IMR-90 (cell line): ENCODE measurements at regions not wholly inside any gene's neighbourhood (a gene's known extent, or its start where the extent isn't known, plus 50 kb on each side); places are given as distances from the start of the nearest gene placed in this dataset.

Experiments
- ATAC-seq: fragments of 200-7000 bp; cut with Tn5 transposase; 2 replicates; pipeline ENCODE4 v1.9.1; 2020; ENCODE audit warnings: low read depth, mild to moderate bottlenecking, moderate library complexity
- BruUV-seq: library from RNA; stranded (reverse); fragments of 400-500 nt; replicated peaks from 2 replicates; lab custom pipeline; 2021; lab: Mats Ljungman, UMichigan
- CTCF ChIA-PET: fragments of 300-600 bp; formaldehyde crosslinking; extraction: SDS; loops from one replicate; lab custom pipeline; 2021; ENCODE audit warnings: antibody characterized with exemption; lab: Yijun Ruan, JAX
- POLR2A ChIA-PET: fragments of 300-600 bp; sonication (Branson Sonifier 250); formaldehyde crosslinking; loops from one replicate; lab custom pipeline; 2022; ENCODE audit warnings: antibody characterized with exemption; ENCODE audit not compliant: unreplicated experiment; lab: Charles Lee
- DNase-seq: peaks from one replicate; pipeline ENCODE4 v3.0.0; 2013
- H2AFZ ChIP-seq: replicated peaks from 2 replicates; pipeline ENCODE3; 2013; ENCODE audit warnings: low read length, mild to moderate bottlenecking; ENCODE audit not compliant: poor library complexity
- H2AK5ac ChIP-seq: 2 replicates; pipeline ENCODE4 v1.6.1; 2013; ENCODE audit warnings: low read depth, low read length, inconsistent platforms
- H2AK9ac ChIP-seq: replicated peaks from 2 replicates; pipeline ENCODE3; 2013; ENCODE audit warnings: mild to moderate bottlenecking, low read depth, low read length, moderate library complexity; ENCODE audit not compliant: poor library complexity
- H2BK120ac ChIP-seq: 2 replicates; pipeline ENCODE4 v1.6.1; 2013; ENCODE audit warnings: low read depth, low read length, inconsistent platforms
- H2BK15ac ChIP-seq: 3 replicates; pipeline ENCODE4 v1.6.1; 2013; ENCODE audit warnings: low read depth, low read length, inconsistent platforms
- H2BK20ac ChIP-seq: 2 replicates; pipeline ENCODE4 v1.6.1; 2013; ENCODE audit warnings: low read depth, mild to moderate bottlenecking, inconsistent platforms, low read length, moderate library complexity
- H2BK5ac ChIP-seq: 2 replicates; pipeline ENCODE4 v1.6.1; 2013; ENCODE audit warnings: mild to moderate bottlenecking, low read depth, low read length, inconsistent platforms; ENCODE audit not compliant: poor library complexity, severe bottlenecking
- H3K14ac ChIP-seq: replicated peaks from 2 replicates; pipeline ENCODE4 v1.6.1; 2013; ENCODE audit warnings: low read depth, low read length, inconsistent platforms
- H3K18ac ChIP-seq: 2 replicates; pipeline ENCODE4 v1.6.1; 2013; ENCODE audit warnings: low read depth, low read length, control low read depth
- H3K23ac ChIP-seq: 2 replicates; pipeline ENCODE4 v1.6.1; 2013; ENCODE audit warnings: low read depth, low read length, inconsistent platforms
- H3K27ac ChIP-seq: 2 replicates; pipeline ENCODE4 v1.5.1; 2013; ENCODE audit warnings: mild to moderate bottlenecking, control low read depth, low read length; ENCODE audit not compliant: insufficient read depth
- H3K27me3 ChIP-seq: 2 replicates; pipeline ENCODE4 v1.6.1; 2013; ENCODE audit warnings: low read length; ENCODE audit not compliant: control insufficient read depth, insufficient read depth
- H3K36me3 ChIP-seq: 2 replicates; pipeline ENCODE4 v1.6.1; 2013; ENCODE audit warnings: low read length, mixed read lengths; ENCODE audit not compliant: control insufficient read depth, insufficient read depth
- H3K4ac ChIP-seq: 2 replicates; pipeline ENCODE4 v1.6.1; 2013; ENCODE audit warnings: low read depth, low read length, inconsistent platforms
- H3K4me1 ChIP-seq: 2 replicates; pipeline ENCODE4 v1.6.1; 2013; ENCODE audit warnings: low read length, mixed read lengths; ENCODE audit not compliant: control insufficient read depth, insufficient read depth
- H3K4me2 ChIP-seq: 2 replicates; pipeline ENCODE4 v1.6.1; 2013; ENCODE audit warnings: low read depth, mild to moderate bottlenecking, control low read depth, low read length, moderate library complexity
- H3K4me3 ChIP-seq: 2 replicates; pipeline ENCODE4 v1.5.1; 2013; ENCODE audit warnings: low read depth, mild to moderate bottlenecking, control low read depth, low read length, moderate library complexity; ENCODE audit not compliant: insufficient read depth
- H3K56ac ChIP-seq: 2 replicates; pipeline ENCODE4 v1.6.1; 2013; ENCODE audit warnings: low read length, inconsistent platforms; ENCODE audit not compliant: insufficient read depth; ENCODE audit errors: extremely low read depth
- H3K79me1 ChIP-seq, 2 experiments: 2 replicates each; pipeline ENCODE4 v1.6.1; 2013; ENCODE audit warnings: low read length in 2 of 2, inconsistent platforms in 1 of 2, low read depth in 1 of 2
- H3K9ac ChIP-seq: 2 replicates; pipeline ENCODE4 v1.6.1; 2013; ENCODE audit warnings: low read depth, low read length, control low read depth
- H3K9me1 ChIP-seq: 2 replicates; pipeline ENCODE4 v1.6.1; 2013; ENCODE audit warnings: low read length, inconsistent platforms; ENCODE audit not compliant: insufficient read depth
- H3K9me3 ChIP-seq: 2 replicates; pipeline ENCODE4 v1.6.1; 2013; ENCODE audit warnings: low read length; ENCODE audit not compliant: control insufficient read depth, insufficient read depth
- H4K20me1 ChIP-seq: 2 replicates; pipeline ENCODE4 v1.6.1; 2013; ENCODE audit warnings: low read length, inconsistent platforms; ENCODE audit not compliant: insufficient read depth
- H4K5ac ChIP-seq: 2 replicates; pipeline ENCODE4 v1.6.1; 2013; ENCODE audit warnings: mild to moderate bottlenecking, low read depth, low read length, control low read depth
- H4K8ac ChIP-seq, 2 experiments: 2 replicates each; pipeline ENCODE4 v1.6.1; 2013; ENCODE audit warnings: low read depth in 2 of 2, low read length in 2 of 2, control low read depth in 1 of 2, inconsistent platforms in 1 of 2
- H4K91ac ChIP-seq: 2 replicates; pipeline ENCODE4 v1.6.1; 2013; ENCODE audit warnings: low read depth, low read length, inconsistent platforms; ENCODE audit not compliant: insufficient read depth
- BHLHE40 ChIP-seq: fragments of 150-350 bp; IDR thresholded peaks from 2 replicates; pipeline ENCODE4 v1.6.1; 2016; ENCODE audit warnings: mild to moderate bottlenecking, low read depth, low read length
- WGBS, 2 experiments: methylation state at CpG; one replicate each; pipeline versions ENCODE4 v1.1.5 to v1.1.7; 2013; ENCODE audit warnings: missing lambda C conversion rate in 2 of 2; ENCODE audit not compliant: insufficient read length in 1 of 2; ENCODE audit errors: extremely low coverage in 2 of 2; 5-methylcytosine and 5-hydroxymethylcytosine counted together
- dilution Hi-C: fragments of 300-500 bp; cut with HindIII; formaldehyde crosslinking; loops from one replicate; pipeline ENCODE4 v1.14.3; 2018; ENCODE audit warnings: low sequenced_read_pairs; ENCODE audit not compliant: unreplicated experiment
- in situ Hi-C: fragments of 300-500 bp; cut with MboI; formaldehyde crosslinking; loops from 3 replicates; pipeline ENCODE4 v1.14.3; 2019; ENCODE audit warnings: low sequenced_read_pairs, inconsistent platforms, mixed read lengths
- intact Hi-C: fragments of 100-400 bp; cut with micrococcal nuclease; formaldehyde crosslinking; loops from 2 replicates; pipeline ENCODE4 v1.10.0; 2022

DNA sequence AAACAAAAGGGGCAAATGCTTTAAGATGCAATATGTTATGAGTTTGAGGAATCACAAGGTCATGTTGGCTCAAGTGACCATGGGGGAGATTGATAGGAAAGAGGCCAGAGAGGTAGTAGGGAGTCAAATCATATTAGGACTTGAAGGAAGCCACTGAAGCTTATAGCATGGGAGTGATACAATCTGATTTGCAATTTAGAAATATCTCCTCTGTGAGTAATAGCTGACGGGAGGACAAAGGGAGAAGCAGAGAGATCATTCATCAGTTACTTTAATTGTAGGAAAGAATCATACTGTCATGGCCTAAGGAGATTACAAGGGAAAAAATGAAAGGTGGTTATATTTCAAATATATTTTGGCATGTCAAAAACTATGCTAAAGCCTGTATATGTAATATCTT, 793.6 kb upstream of the RAG2 start:
- Histone ChIP-seq H4K20me1 (no peaks in the 10 kb centered on the region), H2BK15ac (no peak overlapping the region), H3K4me3 (no peak overlapping the region), H3K23ac (no peak overlapping the region), H3K14ac (no peak overlapping the region), H2AK9ac (no peak overlapping the region), H2BK5ac (no peak overlapping the region), H3K18ac (no peak overlapping the region), H2AFZ (no peak overlapping the region), H4K91ac (no peak overlapping the region), H2BK120ac (no peak overlapping the region), H3K4me1 (no peaks in the 10 kb centered on the region), H3K56ac (no peak overlapping the region), H4K5ac (no peak overlapping the region), H3K79me1 (no peaks in the 10 kb centered on the region), H3K9ac (no peak overlapping the region), H3K4ac (no peak overlapping the region), H3K9me1 (no peaks in the 10 kb centered on the region), H2AK5ac (no peak overlapping the region), H4K8ac (no peak overlapping the region), H3K9me3 (peaks cover 4% of the 10 kb centered on the region), H3K27ac (no peak overlapping the region), H3K36me3 (no peaks in the 10 kb centered on the region), H2BK20ac (no peak overlapping the region), H3K4me2 (no peak overlapping the region), H3K27me3 (no peaks in the 10 kb centered on the region)
- intact Hi-C loops (no loop called here), in situ Hi-C loops (no loop called here), dilution Hi-C loops (no loop called here)
- WGBS, 2 experiments: no CpG with 5 or more reads among the region's 1 CpG
- DNase-seq (no peak), ATAC-seq (no peak)
- no peak for TF ChIP-seq BHLHE40
- ChIA-PET POLR2A (no interaction called here), CTCF (no interaction called here)
- no TSS peak for BruUV-seq
